ENCODE measurements at regions not wholly inside any gene's neighbourhood (a gene's known extent, or its start where the extent isn't known, plus 50 kb on each side); places are given as distances from the start of the nearest gene placed in this dataset.
"Not testable (repeated sequence)": the region's sequence is repeated elsewhere in the genome, so short reads cannot be mapped to it uniquely, and the experiment has no call there.

DNA sequence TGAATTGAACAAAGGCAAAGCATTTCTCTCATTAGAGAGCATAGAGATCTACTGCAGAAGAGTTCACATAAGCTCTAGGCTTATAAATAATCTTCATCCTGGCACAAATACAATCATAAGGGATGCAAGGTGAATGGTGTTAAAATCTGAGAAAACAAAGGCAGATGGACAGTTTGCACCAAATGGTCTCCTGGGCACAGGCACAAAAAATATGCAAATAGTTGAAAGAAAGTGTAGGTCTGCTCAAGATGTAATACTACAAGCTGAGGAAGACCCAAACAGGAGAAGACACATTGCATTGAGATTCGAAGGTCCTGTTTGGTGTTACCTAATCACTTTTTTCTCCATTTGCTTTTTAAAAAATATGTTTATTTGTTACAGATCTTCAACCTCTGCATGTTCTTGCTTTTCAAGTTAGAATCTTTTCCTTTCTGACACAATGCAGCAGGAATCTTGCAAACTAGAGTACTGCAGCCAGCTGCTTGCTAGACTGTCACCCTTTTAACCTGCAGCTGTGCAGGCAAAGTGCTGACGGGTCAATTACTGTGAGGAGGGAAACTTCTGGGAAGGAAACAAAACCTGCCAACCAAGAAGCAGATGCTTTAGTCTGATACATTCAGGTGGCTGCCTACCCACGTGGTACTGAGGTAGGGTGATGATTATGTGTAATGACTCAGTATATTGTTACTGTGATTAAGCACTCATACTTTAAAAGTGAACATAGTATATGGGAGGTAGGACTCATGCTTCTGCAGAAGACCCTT is 1048.6 kb upstream of the SEMA6A start:
- no peak overlapping the region for H3K4me3 ChIP-seq (ENCODE audit: low read depth, low read length)
- TF ChIP-seq, protein P1, sequence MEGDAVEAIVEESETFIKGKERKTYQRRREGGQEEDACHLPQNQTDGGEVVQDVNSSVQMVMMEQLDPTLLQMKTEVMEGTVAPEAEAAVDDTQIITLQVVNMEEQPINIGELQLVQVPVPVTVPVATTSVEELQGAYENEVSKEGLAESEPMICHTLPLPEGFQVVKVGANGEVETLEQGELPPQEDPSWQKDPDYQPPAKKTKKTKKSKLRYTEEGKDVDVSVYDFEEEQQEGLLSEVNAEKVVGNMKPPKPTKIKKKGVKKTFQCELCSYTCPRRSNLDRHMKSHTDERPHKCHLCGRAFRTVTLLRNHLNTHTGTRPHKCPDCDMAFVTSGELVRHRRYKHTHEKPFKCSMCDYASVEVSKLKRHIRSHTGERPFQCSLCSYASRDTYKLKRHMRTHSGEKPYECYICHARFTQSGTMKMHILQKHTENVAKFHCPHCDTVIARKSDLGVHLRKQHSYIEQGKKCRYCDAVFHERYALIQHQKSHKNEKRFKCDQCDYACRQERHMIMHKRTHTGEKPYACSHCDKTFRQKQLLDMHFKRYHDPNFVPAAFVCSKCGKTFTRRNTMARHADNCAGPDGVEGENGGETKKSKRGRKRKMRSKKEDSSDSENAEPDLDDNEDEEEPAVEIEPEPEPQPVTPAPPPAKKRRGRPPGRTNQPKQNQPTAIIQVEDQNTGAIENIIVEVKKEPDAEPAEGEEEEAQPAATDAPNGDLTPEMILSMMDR (IDR thresholded peaks at IDR 0.05; ENCODE audit: low read depth, low read length, missing control alignments) = no peak
- DNase-seq (ENCODE audit: low read depth) = no peak

DNA sequence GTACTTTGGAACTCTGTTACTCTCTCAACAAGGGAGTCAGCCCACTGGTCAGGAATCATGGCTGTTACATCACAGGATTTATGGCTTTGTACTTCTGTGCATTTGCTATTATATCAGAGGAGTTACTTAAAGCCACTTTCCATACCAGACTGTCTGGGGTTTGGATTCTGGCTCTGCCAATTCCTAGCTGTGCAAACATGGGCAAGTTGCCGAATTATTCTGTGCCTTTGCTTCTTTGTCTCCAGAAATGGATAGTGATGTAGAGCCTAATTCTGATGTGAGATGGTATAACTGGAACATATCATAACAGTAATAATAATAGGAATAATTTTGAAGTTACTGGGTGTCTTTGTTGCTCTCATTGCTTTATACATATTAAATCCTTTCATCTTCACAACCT is 1047.3 kb upstream of the SEMA6A start:
- H3K4me3 ChIP-seq (ENCODE audit: low read depth, low read length) = no peak overlapping the region
- TF ChIP-seq, protein P1 (IDR thresholded peaks at IDR 0.05; ENCODE audit: low read depth, low read length, missing control alignments) = no peak
- no peak for DNase-seq (ENCODE audit: low read depth)

DNA sequence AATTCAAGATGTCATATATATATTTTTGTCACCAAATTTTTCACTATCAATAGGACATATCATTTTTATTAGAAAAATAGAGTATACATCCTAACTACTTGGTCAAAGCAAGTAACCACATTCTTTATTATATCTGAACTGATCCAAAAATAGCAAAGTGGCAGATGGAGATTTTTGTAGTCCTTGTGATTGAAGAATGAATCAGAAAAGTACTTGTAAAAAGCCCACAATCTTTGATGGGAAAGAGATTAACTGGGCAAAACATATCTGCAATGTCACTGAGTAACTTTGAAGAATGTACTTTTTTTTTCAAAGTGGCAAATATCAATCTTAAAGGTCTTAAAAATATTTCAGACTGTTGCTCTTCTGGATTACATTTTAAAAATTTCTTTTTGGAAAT is 1040.6 kb upstream of the SEMA6A start:
- H3K4me3 ChIP-seq (ENCODE audit: low read depth, low read length) = no peak overlapping the region
- TF ChIP-seq, protein P1 (IDR thresholded peaks at IDR 0.05; ENCODE audit: low read depth, low read length, missing control alignments) = no peak
- no peak for DNase-seq (ENCODE audit: low read depth)

DNA sequence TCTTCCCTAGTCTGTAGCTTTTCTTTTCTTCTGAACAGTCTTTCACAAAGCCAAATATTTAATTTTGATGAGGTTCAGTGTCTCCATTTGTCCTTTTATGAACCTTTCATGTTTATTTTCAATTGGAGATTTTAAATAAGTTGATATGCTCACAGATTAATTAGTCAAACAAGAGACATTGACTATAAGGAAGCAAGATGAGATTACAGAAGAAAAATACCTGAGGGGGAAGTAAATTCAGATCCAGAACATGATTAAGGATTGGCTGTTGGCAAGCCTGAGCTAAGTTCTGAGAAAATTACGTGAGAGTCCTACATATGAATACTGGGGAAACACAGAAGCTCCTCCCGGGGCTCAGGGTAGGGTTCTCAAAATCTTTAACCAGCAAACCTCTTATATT is 1039.8 kb upstream of the SEMA6A start:
- TF ChIP-seq, protein P1 (IDR thresholded peaks at IDR 0.05; ENCODE audit: low read depth, low read length, missing control alignments) = no peak

DNA sequence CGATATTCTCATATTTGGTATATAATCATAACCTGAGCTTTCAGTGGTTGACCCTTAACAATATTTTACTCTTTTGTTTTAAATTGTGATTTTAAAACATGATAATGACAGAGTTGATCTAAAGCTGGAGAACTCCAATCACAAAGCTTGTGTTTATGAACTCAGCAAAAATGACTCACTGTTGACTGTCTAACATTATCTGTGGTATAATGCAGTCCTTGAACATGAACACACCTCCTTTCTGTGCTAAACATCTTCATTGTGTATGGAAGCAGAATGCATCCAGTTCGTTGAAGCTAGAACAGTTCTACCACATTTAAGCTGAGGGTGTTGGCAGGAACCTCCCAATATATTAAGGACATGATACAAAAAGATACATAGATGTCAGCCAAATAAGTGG is 1030.2 kb upstream of the SEMA6A start:
- no peak overlapping the region for H3K4me3 ChIP-seq (ENCODE audit: low read depth, low read length)
- TF ChIP-seq, protein P1 (IDR thresholded peaks at IDR 0.05; ENCODE audit: low read depth, low read length, missing control alignments) = no peak

More for the DNA sequence above, 1039.8 kb upstream of the SEMA6A start:
- DNase-seq (ENCODE audit: low read depth) = no peak
- no peak overlapping the region for H3K4me3 ChIP-seq (ENCODE audit: low read depth, low read length)

DNA sequence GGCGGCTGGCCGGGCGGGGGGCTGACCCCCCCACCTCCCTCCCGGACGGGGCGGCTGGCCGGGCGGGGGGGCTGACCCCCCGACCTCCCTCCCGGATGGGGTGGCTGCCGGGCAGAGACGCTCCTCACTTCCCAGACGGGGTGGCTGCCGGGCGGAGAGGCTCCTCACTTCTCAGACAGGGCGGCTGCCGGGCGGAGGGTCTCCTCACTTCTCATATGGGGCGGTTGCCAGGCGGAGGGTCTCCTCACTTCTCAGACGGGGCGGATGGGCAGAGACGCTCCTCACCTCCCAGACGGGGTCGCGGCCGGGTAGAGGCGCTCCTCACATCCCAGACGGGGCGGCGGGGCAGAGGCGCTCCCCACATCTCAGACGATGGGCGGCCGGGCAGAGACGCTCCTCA is 1025.2 kb upstream of the SEMA6A start:
- not testable (repeated sequence) for DNase-seq (ENCODE audit: low read depth); H3K4me3 ChIP-seq (ENCODE audit: low read depth, low read length)

More for the DNA sequence above, 1030.2 kb upstream of the SEMA6A start:
- no peak for DNase-seq (ENCODE audit: low read depth)

DNA sequence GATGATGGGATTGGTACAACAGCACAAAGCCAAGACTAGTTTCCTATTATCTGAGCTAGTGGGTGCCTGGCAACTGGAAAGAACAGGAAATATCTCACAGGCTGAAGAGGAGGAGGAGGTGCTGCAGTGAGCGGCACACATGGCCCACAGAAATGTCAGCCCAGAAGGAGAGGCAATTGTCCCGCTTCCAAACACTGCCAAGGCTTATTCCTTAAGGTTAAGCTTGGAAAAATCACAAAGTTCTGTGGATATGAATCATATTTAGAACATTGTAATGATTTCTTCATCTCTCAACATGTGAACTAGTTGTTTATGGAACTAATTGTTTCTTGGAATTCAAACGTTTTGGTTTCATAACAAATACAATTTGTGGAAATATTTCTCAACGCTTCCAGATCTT is 1019.5 kb upstream of the SEMA6A start:
- H3K4me3 ChIP-seq (ENCODE audit: low read depth, low read length) = no peak overlapping the region
- TF ChIP-seq, protein P1 (IDR thresholded peaks at IDR 0.05; ENCODE audit: low read depth, low read length, missing control alignments) = no peak
- DNase-seq (ENCODE audit: low read depth) = no peak
